GM21576 (cell line): ENCODE measurements at regions not wholly inside any gene's neighbourhood (a gene's known extent, or its start where the extent isn't known, plus 50 kb on each side); places are given as distances from the start of the nearest gene placed in this dataset.
"Not testable (repeated sequence)": the region's sequence is repeated elsewhere in the genome, so short reads cannot be mapped to it uniquely, and the experiment has no call there.

ENCODE experiments used
- ATAC-seq: cut with Tn5 transposase; IDR thresholded peaks from one replicate; pipeline ENCODE4 v1.9.1; 2021; ENCODE audit warnings: mild to moderate bottlenecking, moderate library complexity; ENCODE audit not compliant: unreplicated experiment

DNA sequence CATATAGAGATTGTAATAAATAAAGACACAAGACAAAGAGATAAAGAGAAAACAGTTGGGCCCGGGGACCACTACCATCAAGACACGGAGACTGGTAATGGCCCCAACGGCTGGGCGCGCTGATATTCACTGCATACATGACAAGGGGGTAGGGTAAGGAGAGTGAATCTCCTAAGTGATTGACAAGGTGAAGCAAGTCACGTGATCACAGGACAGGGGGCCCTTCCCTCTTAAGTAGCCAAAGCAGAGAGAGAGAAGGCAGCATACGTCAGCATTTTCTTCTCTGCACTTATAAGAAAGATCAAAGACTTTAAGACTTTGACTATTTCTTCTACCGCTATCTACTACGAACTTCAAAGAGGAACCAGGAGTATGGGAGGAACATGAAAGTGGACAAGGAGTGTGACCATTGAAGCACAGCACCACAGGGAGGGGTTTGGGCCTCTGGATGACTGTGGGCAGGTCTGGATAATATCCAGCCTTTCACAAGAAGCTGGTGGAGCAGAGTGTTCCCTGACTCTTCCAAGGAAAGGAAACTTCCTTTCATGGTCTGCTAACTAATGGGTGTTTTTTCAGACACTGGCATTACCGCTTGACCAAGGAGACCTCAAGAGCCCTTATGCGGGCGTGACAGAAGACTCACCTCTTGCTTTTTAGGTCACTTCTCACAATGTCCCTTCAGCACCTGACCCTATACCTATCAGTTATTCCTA, 75.6 kb downstream of the MRPL39 start:
- not testable (repeated sequence) for ATAC-seq

DNA sequence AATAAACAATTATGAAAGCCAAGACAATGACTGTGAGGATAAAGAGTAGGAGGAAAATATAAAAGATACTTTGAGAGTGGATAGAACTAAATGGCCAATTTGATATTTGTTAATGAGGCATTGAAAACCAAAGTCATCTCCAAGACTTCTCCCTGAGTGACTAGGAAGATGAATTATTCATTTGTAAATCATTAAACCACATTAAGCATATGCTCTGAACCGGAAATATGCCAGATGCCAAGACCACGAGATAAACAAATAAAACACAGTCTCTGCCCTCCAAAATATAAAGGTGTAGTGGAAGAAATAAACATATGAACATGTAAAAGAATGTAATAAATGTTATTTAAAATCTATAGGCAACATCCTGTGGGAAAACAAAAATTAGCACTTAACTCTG, 78.8 kb downstream of the MRPL39 start:
- no peak for ATAC-seq

- ATAC-seq = no peak
Observed at GRCh38 chr21:25518491-25518911, 88.8 kb downstream of the MRPL39 start.

DNA sequence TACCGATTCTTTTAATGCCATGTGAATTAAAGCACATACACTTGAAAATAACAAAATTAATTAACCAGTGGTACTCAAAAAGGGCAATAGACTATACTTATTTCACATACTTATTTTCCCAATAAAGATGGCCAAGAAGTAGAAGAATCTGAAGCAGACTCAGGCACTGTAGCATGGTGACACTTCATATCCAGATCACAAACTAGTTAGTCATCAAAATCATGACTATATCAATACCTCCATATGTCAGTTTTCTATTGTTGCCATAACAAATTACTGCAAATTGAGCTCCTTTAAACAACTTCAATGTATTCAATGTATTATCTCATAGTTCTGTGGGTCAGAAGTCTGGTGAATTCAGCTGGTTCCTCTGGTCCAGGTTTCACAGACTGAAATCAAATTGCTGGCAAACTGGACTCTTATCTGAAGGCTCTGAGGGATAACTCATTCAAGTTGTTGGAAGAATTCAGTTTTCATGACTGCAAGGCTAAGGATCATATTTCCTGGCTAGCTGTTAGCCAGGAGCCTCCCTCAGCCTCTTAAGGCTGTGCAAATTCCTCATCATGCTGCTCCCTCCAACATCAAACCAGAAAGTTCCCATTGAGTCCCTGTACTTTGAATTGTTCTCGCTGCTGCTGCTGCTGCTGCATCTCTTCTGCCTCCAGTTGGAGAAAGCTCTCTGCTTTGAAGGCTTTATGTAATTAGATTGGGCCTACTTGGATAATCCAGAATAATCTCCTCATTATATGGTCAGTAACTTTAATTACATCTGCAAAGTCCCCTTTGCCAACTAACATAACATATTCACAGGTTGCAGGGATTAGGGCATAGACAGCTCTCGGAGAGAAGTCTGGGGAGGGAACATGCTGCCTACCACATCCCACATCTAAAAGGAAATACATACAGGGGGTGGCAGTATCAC, 91.5 kb downstream of the MRPL39 start:
- no peak for ATAC-seq

- no peak for ATAC-seq
Observed at GRCh38 chr21:25513810-25514209, 93.5 kb downstream of the MRPL39 start.

DNA sequence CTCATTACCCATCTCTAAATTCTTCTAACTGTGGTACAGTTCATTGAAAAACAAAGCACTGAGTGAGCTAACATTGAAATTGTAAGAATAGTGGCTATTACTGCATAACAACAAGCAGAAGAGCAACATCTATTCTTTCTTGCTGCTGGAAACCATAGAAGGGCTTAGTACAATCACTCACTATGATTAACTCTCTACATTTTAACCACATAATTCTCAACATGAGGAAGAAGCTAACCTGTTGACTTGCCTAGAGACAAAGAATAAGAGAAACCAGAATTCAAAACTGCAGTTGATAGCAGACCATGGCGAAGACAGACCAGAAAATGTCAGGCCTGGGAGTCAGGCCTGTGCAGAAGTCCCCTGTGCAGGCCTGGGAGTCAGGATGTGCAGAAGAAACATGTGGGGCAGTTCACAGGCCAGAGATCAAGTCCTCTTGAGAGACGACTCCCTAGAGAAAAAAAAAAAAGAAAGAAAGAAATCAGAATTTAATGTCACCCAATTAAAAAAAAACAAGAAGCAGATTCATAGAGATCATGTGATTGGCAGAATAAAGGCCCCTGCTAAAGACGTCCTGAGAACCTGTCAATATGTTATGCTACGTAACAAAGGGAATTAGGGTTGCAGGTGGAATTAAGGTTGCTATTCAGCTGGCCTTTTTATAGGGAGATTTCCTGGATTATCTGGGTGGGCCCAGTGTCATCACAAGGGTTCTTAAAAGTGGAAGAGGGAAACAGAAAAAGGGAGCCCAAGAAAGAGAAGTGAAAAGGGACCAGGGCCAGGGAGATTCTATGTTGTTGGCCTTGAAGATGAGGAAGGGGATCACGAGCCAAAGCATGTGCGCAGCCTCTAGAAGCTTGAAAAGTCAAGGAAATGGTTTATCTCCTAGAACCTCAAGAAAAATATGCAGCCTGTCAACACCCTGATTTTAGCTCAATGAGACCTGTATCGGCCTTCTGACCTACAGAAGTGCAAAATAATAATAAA, 94.9 kb downstream of the MRPL39 start:
- ATAC-seq = no peak

DNA sequence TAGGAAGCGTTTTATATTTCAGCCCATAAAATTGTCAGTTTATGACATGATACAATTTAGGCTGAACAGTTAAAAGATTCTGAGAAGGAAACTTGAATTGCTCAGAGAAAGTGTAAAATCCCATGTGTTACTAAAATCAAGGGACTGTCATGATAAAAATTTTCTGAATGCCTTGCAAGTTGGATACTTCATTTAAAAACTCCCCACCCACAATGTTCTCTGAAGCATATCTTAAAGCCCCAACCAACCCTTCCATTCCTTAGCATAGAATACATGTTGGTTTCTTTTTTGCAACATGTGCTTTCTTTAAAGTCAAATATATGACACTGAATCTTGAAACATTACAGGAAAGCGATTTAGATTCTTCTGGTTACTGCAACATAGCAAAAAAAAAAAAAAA, 97.4 kb downstream of the MRPL39 start:
- peak; percentile 44 for ATAC-seq

DNA sequence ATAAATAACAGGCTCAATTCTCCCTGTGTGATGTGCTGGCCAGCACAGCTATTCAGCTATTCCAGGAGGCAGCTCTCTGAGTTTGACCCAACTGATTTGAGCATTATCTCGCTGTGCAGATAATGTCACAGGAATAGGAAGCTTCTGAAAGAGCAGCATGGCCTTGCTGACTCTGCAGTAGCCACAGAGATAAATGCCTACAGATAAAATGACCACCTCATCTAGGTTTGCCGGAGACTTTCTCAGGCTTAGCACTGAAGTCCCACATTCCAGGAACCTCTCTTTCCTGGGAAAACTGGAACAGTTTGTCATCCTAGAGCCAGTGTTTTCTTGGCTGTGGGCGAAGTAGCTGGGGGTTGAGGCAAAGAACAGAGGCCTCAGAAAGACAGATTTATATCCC, 98.9 kb downstream of the MRPL39 start:
- ATAC-seq = no peak

DNA sequence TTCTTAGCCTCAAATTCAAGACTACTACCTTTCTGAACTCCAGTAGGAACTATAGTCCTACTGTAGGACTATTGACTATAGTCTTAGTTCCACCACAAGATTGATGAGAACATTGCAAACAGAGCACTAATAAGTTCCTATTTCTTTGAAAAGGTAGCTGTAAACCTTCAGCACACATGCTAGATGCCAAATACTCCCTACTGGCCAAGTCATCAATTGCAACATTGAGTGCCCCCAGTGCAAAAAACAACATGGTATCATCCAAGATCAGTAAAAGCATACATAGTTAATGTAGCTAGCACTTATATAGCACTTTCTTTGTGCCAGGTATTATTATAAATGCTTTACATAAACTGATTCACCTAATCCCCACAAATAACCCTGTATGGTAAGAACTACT, 99.8 kb downstream of the MRPL39 start:
- peak; percentile 41 for ATAC-seq

GRCh38 chr21:25506887-25507286, 100.4 kb downstream of the MRPL39 start:
- ATAC-seq = no peak

- ATAC-seq = no peak
Observed at GRCh38 chr21:25506261-25506660, 101.0 kb downstream of the MRPL39 start.

DNA sequence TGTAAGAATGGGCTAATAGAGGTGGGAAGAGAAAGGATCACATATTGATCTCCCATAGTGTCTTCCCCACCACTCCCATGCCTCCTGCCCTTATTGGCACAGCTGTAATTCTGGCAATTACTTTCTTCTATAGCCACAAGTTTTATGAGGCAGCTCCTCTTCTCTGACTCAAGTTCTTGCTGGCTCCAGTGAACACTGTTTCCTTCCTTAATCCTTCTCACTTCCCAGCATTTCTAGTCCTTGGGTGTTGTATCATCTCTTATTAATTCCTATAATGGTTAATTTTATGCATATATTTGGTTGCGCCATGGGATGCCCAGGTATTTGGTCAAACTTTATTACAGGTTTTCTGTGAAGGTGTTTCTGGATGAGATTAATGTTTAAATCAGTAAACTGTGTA, 103.3 kb downstream of the MRPL39 start:
- no peak for ATAC-seq

DNA sequence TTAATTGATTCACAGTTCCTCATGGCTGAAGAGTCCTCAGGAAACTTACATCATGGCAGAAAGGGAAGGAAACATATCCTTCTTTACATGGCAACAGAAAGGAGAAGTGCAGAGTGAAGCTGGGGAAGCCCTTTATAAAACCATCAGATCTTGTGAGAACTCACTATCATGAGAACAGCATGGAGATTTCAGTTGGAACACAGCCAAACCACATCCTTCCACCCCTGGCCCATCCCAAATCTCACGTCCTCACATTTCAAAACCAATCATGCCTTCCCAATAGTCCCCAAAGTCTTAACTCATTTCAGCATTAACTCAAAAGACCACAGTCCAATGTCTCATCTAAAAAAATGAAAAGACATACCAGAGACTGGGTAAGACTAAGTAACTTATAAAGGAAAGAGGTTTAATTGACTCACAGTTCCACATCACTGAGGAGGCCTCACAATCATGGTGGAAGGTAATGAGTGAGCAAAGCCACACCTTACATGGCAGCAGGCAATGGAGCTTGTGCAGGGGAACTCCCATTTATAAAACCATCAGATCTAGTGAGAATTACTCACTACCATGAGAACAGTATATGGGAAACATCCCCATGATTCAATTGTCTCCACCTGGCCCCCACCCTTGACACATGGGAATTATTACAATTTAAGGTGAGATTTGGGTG, 105.2 kb downstream of the MRPL39 start:
- ATAC-seq = peak; percentile 39

GRCh38 chr21:25501462-25501861, 105.8 kb downstream of the MRPL39 start:
- no peak for ATAC-seq

DNA sequence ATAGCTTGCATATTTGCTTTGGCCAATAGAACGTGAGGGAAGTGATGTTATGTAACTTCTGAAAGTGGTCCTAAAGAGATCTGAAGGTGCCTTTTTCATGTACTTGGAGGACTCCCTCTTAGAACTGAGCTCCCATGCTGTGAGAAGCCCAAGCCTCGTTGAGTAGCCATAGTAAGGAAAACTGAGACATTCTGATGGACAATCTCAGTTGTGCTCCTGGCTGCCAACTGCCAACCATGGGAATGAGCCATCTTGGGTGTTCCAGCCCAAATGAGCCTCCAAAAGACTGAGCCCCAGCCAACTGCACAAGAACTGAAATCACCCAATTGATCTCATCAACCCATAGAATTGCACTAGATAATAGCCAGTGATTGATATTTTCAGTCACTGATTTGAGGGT, 106.7 kb downstream of the MRPL39 start:
- ATAC-seq = no peak

DNA sequence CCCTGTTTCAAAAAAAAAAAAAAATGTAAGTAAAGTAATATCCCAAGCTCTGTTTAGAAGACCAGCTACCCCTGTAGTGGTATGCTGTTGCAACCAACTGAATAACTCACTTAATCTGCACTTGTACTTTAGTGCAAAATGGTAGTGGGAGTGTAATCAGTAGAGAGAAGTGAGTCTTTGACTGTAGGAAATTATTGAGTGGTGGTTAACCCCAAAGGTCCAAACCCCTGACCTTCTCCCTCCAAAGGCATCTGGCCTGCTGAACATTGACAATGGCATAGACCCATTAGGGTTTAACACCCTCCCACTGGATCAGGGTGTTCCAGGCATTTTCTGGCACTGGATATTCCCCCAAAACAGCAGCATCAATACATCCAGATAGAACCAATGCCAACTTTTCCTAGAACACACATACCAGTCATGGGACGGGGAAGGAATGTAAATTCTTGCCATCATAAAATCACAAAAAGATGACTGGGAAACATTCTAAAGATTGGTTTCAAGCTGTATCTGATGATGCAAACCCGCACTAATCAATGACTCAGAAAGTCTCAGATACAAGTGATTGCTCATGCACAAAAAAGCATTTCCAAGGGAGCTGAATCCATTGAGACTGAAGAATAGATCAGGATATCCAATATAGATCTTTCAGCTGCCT, 110.3 kb downstream of the MRPL39 start:
- no peak for ATAC-seq

- peak; percentile 60 for ATAC-seq
Observed at GRCh38 chr21:25494804-25495203, 112.5 kb downstream of the MRPL39 start.

DNA sequence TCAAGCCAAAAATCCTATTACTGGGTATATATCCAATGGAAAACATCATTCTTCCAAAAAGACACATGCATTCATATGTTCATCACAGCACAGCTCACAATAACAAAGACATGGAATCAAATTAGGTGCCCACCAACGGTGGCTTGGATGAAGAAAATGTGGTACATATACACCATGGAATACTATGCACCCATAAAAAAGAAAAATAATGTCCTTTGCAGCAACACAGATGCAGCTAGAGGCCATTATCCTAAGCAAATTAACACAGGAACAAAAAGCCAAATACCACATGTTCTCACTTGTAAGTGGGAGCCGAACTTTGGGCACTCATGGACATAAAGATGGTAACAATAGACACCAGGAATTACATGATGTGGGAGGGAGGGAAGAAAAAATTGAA, 113.6 kb downstream of the MRPL39 start:
- no peak for ATAC-seq

DNA sequence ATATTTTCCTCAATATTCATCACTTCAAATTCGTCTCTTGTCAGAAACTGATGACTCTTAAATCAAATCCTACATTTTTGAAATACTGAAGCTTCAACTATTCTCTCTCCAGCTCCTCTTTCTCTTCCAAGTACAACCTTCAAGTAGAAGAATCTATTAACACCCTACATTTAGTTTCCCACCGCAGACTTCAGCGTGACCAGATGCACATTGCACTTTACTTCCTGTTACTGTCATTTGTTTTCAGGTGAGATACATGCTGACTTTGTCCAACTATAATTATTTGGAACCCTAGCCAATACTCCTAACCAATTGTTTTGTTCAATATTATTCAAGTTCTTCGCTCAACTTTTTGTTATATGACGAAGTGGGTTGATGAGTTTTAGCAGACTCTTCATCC, 116.0 kb downstream of the MRPL39 start:
- no peak for ATAC-seq

DNA sequence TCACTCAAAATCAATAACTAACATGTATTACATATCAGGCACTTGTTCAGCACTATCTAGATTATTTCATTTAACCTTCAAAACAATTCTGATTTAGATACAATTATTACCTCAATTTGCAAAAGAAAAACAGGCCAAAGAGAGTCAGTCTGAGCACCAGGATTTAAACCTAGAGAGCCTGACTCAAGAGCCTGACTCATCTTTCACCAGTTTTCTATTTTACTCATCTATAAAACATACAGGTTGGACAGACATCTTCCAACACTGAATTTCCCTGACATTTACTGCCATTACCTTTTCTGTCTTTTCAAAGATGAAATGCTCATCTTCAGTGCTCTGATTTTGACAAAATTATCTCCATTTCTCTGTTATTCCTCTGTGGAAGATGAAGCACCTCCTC, 116.5 kb downstream of the MRPL39 start:
- ATAC-seq = no peak
